ENCODE measurements at regions not wholly inside any gene's neighbourhood (a gene's known extent, or its start where the extent isn't known, plus 50 kb on each side); places are given as distances from the start of the nearest gene placed in this dataset.

DNA sequence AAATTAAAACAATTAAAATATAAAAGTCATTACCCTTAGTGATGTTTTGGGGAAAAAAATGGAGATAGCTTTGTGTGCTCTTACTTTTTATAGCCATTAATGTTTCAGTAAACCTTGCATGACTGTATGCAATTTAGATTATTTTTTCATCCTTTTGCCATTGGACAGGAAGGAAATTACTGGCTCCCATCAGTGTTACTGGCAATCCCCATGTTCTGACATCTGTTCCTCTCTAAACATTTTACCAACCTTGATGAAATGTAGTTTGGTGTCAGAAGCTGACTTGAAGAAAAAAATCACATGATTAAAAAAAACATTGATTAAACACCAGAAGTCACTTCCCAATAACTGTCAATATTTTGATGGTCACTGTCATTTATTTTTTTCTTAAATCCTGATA is 52.3 kb upstream of the ZNF536 start:
- Histone ChIP-seq H3K36me3 (no peaks in the 10 kb centered on the region), H3K4me1 (ENCODE audit: insufficient read depth) (no peaks in the 10 kb centered on the region), H3K9me3 (no peaks in the 10 kb centered on the region), H3K4me3 (no peak overlapping the region), H3K27me3 (no peaks in the 10 kb centered on the region), H3K27ac (no peak overlapping the region)
- intact Hi-C loops (cut with DNase I), result loop anchor here in 1 of 4 donors (1.0 kb wide), 1 partner anchor 23 kb away; no protein-coding TSS in a partner anchor
- no peak for DNase-seq
- TF ChIP-seq EP300 (IDR thresholded peaks at IDR 0.05), result no peak
- TF ChIP-seq CTCF (IDR thresholded peaks at IDR 0.05), result no peak
- no peak for TF ChIP-seq POLR2A (IDR thresholded peaks at IDR 0.05)

- H3K27ac ChIP-seq, result no peak overlapping the region
- H3K4me3 ChIP-seq, result no peak overlapping the region
- intact Hi-C loops (cut with DNase I), result no loop called here
- H3K4me1 ChIP-seq (ENCODE audit: insufficient read depth), result no peaks in the 10 kb centered on the region
- no peak for TF ChIP-seq EP300 (IDR thresholded peaks at IDR 0.05)
- no peak for TF ChIP-seq POLR2A (IDR thresholded peaks at IDR 0.05)
- no peak for TF ChIP-seq CTCF (IDR thresholded peaks at IDR 0.05)
- no peaks in the 10 kb centered on the region for H3K36me3 ChIP-seq
- no peaks in the 10 kb centered on the region for H3K27me3 ChIP-seq
- no peak for DNase-seq
- 64 to 68% (median 64%) methylated on average over 15 of the region's 15 CpGs for WGBS, 3 donors
- no peaks in the 10 kb centered on the region for H3K9me3 ChIP-seq
These were observed 51.7 kb upstream of the ZNF536 start for GRCh38 chr19:30320466-30320865.

GRCh38 chr19:30320916-30321315 is 51.3 kb upstream of the ZNF536 start:
- intact Hi-C loops (cut with DNase I), result no loop called here
- Histone ChIP-seq H3K27me3 (no peaks in the 10 kb centered on the region), H3K4me1 (ENCODE audit: insufficient read depth) (no peaks in the 10 kb centered on the region), H3K36me3 (no peaks in the 10 kb centered on the region), H3K4me3 (no peak overlapping the region), H3K9me3 (no peaks in the 10 kb centered on the region), H3K27ac (no peak overlapping the region)
- TF ChIP-seq POLR2A (IDR thresholded peaks at IDR 0.05) (no peak), EP300 (IDR thresholded peaks at IDR 0.05) (no peak), CTCF (IDR thresholded peaks at IDR 0.05) (no peak)
- 77 to 83% (median 79%) methylated on average over 11 of the region's 11 CpGs for WGBS, 3 donors
- no peak for DNase-seq
